Prostate gland (tissue), 2 donors: ENCODE measurements at regions not wholly inside any gene's neighbourhood (a gene's known extent, or its start where the extent isn't known, plus 50 kb on each side); places are given as distances from the start of the nearest gene placed in this dataset.

Source experiments
- DNase-seq: peaks from one replicate; pipeline ENCODE4 v3.0.0-alpha.2; 2019; ENCODE audit warnings: low spot score
- H3K27ac ChIP-seq, 2 donors: fragments of 200-600 bp; sonication (generic); 2 replicates each; pipeline ENCODE4 v1.5.1; 2017 to 2019
- H3K27me3 ChIP-seq: fragments of 200-600 bp; sonication (generic); replicated peaks from 2 replicates; pipeline ENCODE4 v1.5.1; 2019; ENCODE audit not compliant: insufficient read depth
- H3K36me3 ChIP-seq, 2 donors: fragments of 200-600 bp; sonication (generic); 1 replicate in 1 of 2; 2 replicates in 1 of 2; pipeline versions ENCODE4 v1.5.1 to v1.8.1; 2017 to 2019
- H3K4me1 ChIP-seq: fragments of 200-600 bp; sonication (generic); replicated peaks from 2 replicates; pipeline ENCODE4 v1.5.1; 2019
- H3K4me3 ChIP-seq, 2 donors: fragments of 200-600 bp; sonication (generic); 2 replicates each; pipeline ENCODE4 v1.5.1; 2017 to 2019
- H3K9me3 ChIP-seq: fragments of 200-600 bp; sonication (generic); 2 replicates; pipeline ENCODE4 v1.5.1; 2017
- CTCF ChIP-seq, 4 experiments: fragments of 200-600 bp in 2 of 4; fragments of 450-650 bp in 2 of 4; sonication (generic) in 2 of 4; IDR thresholded peaks; 1 replicate in 3 of 4; 2 replicates in 1 of 4; pipeline ENCODE4 v1.5.1; 2016 to 2019; ENCODE audit warnings: antibody characterized with exemption in 4 of 4, mild to moderate bottlenecking in 2 of 4, moderate library complexity in 2 of 4
- POLR2A ChIP-seq: fragments of 450-650 bp; IDR thresholded peaks from one replicate; pipeline ENCODE4 v1.6.1; 2016; ENCODE audit warnings: antibody characterized with exemption, mild to moderate bottlenecking
- POLR2AphosphoS5 ChIP-seq: sonication (generic); formaldehyde crosslinking; IDR thresholded peaks from one replicate; pipeline ENCODE4 v1.6.1; 2017; ENCODE audit warnings: antibody characterized with exemption
- WGBS: methylation state at CpG from one replicate; pipeline ENCODE4 v1.1.5; 2018; 5-methylcytosine and 5-hydroxymethylcytosine counted together
- intact Hi-C: fragments of 100-400 bp; cut with DNase I; formaldehyde crosslinking; loops from one replicate; pipeline ENCODE4 v1.14.2; 2022

- no peaks in the 10 kb centered on the region for H3K36me3 ChIP-seq
- intact Hi-C loops, result loop anchor here (5.0 kb wide), 2 partner anchors 338 to 438 kb away; no protein-coding TSS in a partner anchor
- no peaks in the 10 kb centered on the region for H3K9me3 ChIP-seq
- TF ChIP-seq CTCF (IDR thresholded peaks at IDR 0.05), result no peak
- TF ChIP-seq POLR2A, result no peak
- TF ChIP-seq POLR2AphosphoS5, result no peak
- no peak for DNase-seq
- no peak overlapping the region for H3K27ac ChIP-seq
- H3K4me1 ChIP-seq, result no peaks in the 10 kb centered on the region
- H3K27me3 ChIP-seq, result no peaks in the 10 kb centered on the region
- no peak overlapping the region for H3K4me3 ChIP-seq
- 95% methylated on average over 4 of the region's 4 CpGs for WGBS
These were observed 167.1 kb upstream of the CIBAR2 start for GRCh38 chr16:85279402-85279801.

- WGBS, result 86% methylated on average over 20 of the region's 21 CpGs
- intact Hi-C loops, result loop anchor here (5.0 kb wide), 2 partner anchors 337 to 437 kb away; no protein-coding TSS in a partner anchor
- Histone ChIP-seq H3K4me1 (no peaks in the 10 kb centered on the region), H3K36me3 (no peaks in the 10 kb centered on the region), H3K27me3 (no peaks in the 10 kb centered on the region), H3K4me3 (no peak overlapping the region), H3K27ac (no peak overlapping the region), H3K9me3 (no peaks in the 10 kb centered on the region)
- TF ChIP-seq CTCF (IDR thresholded peaks at IDR 0.05) (no peak), POLR2A (no peak), POLR2AphosphoS5 (no peak)
- DNase-seq, result no peak
These were observed 167.7 kb upstream of the CIBAR2 start for GRCh38 chr16:85279825-85280545.

GRCh38 chr16:85281181-85281580 lies 168.9 kb upstream of the CIBAR2 start:
- no peak overlapping the region for H3K4me3 ChIP-seq
- H3K4me1 ChIP-seq, result no peaks in the 10 kb centered on the region
- TF ChIP-seq CTCF (IDR thresholded peaks at IDR 0.05), result no peak
- TF ChIP-seq POLR2AphosphoS5, result no peak
- TF ChIP-seq POLR2A, result no peak
- H3K36me3 ChIP-seq, result no peaks in the 10 kb centered on the region
- intact Hi-C loops, result no loop called here
- no peaks in the 10 kb centered on the region for H3K27me3 ChIP-seq
- H3K27ac ChIP-seq, result no peak overlapping the region
- no peak for DNase-seq
- H3K9me3 ChIP-seq, result no peaks in the 10 kb centered on the region
- WGBS, result 84% methylated on average over 9 of the region's 9 CpGs

GRCh38 chr16:85282842-85283241 lies 170.6 kb upstream of the CIBAR2 start:
- Histone ChIP-seq H3K27me3 (no peaks in the 10 kb centered on the region), H3K9me3 (no peaks in the 10 kb centered on the region), H3K4me1 (no peaks in the 10 kb centered on the region), H3K27ac (no peak overlapping the region), H3K36me3 (no peaks in the 10 kb centered on the region), H3K4me3 (no peak overlapping the region)
- TF ChIP-seq CTCF (IDR thresholded peaks at IDR 0.05), result no peak
- TF ChIP-seq POLR2AphosphoS5, result no peak
- TF ChIP-seq POLR2A, result no peak
- WGBS, result 97% methylated on average over 8 of the region's 8 CpGs
- DNase-seq, result no peak
- intact Hi-C loops, result no loop called here
